A673 (cell line): ENCODE measurements at regions not wholly inside any gene's neighbourhood (a gene's known extent, or its start where the extent isn't known, plus 50 kb on each side); places are given as distances from the start of the nearest gene placed in this dataset.

Experiments
- CTCF ChIP-seq: fragments of 300-800, 200-600 bp; sonication (generic); conservative IDR thresholded peaks from 2 replicates; pipeline ENCODE4 v1.5.1; 2017; ENCODE audit warnings: low read depth, mild to moderate bottlenecking, antibody characterized with exemption, low read length, moderate library complexity, mixed read lengths
- EZH2 ChIP-seq: fragments of 200-600 bp; sonication (generic); IDR thresholded peaks from 2 replicates; pipeline ENCODE4 v1.6.1; 2017; ENCODE audit warnings: borderline replicate concordance, low read depth, mild to moderate bottlenecking, mixed read lengths, antibody characterized with exemption, low read length; ENCODE audit not compliant: poor library complexity, severe bottlenecking

- TF ChIP-seq CTCF, result no peak
- TF ChIP-seq EZH2, result no peak
These were observed 673.3 kb downstream of the KCNT2 start for GRCh38 chr1:195934817-195935553.
